GM12875 (cell line): ENCODE measurements at regions not wholly inside any gene's neighbourhood (a gene's known extent, or its start where the extent isn't known, plus 50 kb on each side); places are given as distances from the start of the nearest gene placed in this dataset.

ENCODE experiments used
- H3K4me3 ChIP-seq: one replicate; pipeline ENCODE4 v1.5.1; 2011; ENCODE audit warnings: low read depth, low read length, control low read depth
- TF ChIP-seq, protein P1 (sequence below): IDR thresholded peaks from 2 replicates; pipeline ENCODE4 v1.5.1; 2011; ENCODE audit warnings: low read depth, mild to moderate bottlenecking, control low read depth, inconsistent platforms, low read length, moderate library complexity, borderline replicate concordance; ENCODE audit not compliant: insufficient read depth

GRCh38 chr16:54538276-54538675, 251.7 kb upstream of the IRX3 start:
- TF ChIP-seq, protein P1, sequence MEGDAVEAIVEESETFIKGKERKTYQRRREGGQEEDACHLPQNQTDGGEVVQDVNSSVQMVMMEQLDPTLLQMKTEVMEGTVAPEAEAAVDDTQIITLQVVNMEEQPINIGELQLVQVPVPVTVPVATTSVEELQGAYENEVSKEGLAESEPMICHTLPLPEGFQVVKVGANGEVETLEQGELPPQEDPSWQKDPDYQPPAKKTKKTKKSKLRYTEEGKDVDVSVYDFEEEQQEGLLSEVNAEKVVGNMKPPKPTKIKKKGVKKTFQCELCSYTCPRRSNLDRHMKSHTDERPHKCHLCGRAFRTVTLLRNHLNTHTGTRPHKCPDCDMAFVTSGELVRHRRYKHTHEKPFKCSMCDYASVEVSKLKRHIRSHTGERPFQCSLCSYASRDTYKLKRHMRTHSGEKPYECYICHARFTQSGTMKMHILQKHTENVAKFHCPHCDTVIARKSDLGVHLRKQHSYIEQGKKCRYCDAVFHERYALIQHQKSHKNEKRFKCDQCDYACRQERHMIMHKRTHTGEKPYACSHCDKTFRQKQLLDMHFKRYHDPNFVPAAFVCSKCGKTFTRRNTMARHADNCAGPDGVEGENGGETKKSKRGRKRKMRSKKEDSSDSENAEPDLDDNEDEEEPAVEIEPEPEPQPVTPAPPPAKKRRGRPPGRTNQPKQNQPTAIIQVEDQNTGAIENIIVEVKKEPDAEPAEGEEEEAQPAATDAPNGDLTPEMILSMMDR, result no peak
- H3K4me3 ChIP-seq, result no peak overlapping the region

- TF ChIP-seq, protein P1, result no peak
- H3K4me3 ChIP-seq, result no peak overlapping the region
Observed at GRCh38 chr16:54533856-54534490, 247.4 kb upstream of the IRX3 start.

- TF ChIP-seq, protein P1, result no peak
- no peak overlapping the region for H3K4me3 ChIP-seq
Observed at GRCh38 chr16:54526916-54527315, 240.3 kb upstream of the IRX3 start.

- TF ChIP-seq, protein P1, result no peak
- H3K4me3 ChIP-seq, result no peak overlapping the region
Observed at GRCh38 chr16:54526087-54526486, 239.5 kb upstream of the IRX3 start.

GRCh38 chr16:54525104-54525503, 238.5 kb upstream of the IRX3 start:
- no peak overlapping the region for H3K4me3 ChIP-seq
- TF ChIP-seq, protein P1, result no peak

GRCh38 chr16:54522584-54522983, 236.0 kb upstream of the IRX3 start:
- TF ChIP-seq, protein P1, result no peak
- H3K4me3 ChIP-seq, result no peak overlapping the region

DNA sequence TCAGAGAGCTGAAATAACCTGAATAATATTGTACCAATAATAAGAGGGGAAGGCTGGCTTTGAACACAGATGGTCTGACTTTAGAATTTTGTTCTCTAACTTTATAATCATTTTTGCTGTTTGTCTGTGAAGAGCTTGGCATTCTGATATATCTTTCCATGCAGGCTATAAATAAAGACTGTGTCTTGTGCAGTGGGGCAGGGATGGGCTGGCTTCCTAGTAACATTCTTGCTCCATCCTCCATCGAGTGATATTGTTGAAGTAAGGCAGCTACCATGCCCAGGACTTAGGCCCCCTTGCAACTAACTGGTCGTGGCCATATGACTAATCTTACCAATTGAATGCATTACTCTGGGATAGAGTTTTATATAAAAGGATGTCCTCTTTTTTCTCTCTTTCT, 234.7 kb upstream of the IRX3 start:
- H3K4me3 ChIP-seq, result no peak overlapping the region
- TF ChIP-seq, protein P1, result no peak
